Renal cortex interstitium (tissue), 11 donors: ENCODE measurements at regions not wholly inside any gene's neighbourhood (a gene's known extent, or its start where the extent isn't known, plus 50 kb on each side); places are given as distances from the start of the nearest gene placed in this dataset.
"Not testable (repeated sequence)": the region's sequence is repeated elsewhere in the genome, so short reads cannot be mapped to it uniquely, and the experiment has no call there.

Experiments used
- DNase-seq, 11 donors: peaks; one replicate each; pipeline ENCODE4 v3.0.0-alpha.2; 2013; ENCODE audit warnings: low read depth in 9 of 11, low spot score in 4 of 11; ENCODE audit errors: extremely low read depth in 1 of 11

DNA sequence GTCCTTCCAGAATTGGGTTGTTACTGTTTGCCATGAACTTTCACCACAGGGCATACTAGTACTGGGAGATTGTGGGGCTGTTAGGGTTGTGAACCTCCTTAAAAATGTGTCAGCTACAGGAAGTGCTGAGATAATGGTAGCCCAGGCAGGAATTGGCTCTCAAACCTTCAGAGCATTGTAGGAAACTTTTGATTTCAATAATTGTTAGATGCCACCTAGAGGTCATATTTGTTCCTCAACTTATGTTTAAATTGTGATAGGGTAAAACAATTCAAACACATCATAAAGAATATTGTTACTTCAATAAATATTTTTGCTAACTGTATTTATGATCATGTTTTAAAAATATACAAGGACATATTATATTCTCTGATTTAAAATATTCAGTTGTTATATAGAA, 594.6 kb downstream of the ADCYAP1 start:
- DNase-seq, result no peak

GRCh38 chr18:1503847-1504246, 599.2 kb downstream of the ADCYAP1 start:
- DNase-seq, result no peak

DNA sequence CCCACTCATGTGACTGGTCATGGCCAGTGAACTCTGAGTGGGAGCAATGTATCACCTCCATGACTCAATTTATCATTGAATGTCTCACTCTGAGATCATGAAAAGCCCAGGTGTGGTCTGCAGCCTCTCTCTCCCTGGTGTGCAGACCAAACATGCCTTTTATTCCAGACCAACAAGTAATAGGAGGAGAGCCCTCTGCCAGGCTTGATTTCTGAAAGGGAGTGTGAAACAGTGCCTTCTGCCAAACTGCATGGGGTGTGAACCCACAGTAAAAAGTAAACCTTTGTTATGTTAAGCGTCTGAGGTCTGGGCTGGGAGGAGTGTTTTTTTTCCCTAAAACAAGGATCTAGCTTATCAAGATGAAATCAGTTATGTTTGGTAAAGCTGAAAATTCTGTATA, 601.2 kb downstream of the ADCYAP1 start:
- DNase-seq, result no peak

DNA sequence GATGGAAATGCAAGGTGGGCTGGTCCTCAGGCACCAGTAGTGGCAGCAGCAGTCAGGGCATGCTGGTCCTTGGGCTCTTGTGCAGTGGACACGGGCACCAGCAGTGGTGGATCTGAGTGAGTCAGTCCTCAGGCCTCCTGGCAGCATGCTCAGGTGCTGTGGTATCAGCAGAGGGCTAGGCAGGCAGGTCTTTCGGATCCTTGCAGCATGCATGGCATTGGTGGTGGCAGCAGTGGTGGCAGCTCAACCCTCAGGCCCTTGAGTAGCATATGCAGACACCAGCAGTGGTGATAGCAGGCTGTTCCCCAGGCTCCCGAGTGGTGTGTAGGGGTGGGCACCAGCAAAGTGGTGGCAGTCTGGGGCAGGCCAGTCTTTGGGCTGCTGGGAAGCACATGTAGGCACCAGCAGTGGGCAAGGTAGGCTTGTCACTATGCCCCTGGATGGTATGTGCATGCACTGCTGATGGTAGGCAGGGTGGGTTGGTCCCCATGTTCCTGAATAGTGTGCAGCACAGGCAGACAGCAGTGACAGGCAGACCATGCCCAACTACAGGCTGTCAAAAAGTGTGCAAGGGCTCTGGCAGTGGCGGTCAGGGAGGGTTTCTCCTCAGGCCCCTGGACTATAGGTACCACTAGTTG, 606.0 kb downstream of the ADCYAP1 start:
- DNase-seq, result no peak

DNA sequence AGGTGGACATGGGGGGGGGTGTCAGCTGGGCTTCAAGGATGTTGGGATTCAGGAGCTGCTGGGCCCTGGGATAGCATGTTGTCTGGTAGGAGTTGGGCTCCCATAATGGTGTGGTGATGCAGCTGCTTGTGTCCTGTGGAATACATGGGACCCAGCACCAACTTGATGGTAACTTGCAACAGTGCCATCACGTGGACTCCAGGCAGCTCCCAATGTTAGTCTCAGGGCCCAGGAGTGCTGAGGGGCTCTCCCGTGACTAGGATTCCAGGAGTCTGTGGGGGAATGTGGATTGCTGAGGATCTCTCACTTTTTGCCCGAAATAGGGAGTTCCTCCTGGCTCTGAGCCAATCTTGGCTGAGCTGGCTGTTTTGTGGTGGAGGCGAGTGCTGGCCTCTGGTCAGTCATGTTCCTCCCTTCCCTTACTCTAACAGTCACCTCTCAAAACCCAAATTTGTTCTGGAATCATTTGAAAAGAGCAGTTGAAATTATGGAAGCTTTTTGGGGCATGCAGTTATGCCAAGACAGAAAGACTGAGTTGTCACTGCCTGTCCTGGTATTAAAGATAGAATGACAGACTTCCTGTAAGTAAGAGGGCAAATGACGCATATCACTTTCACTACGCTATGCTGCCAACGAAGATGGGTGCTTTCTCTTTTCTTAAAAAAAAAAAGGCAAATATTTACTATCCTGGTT, 607.1 kb downstream of the ADCYAP1 start:
- DNase-seq, result no peak

GRCh38 chr18:1513519-1513918, 608.8 kb downstream of the ADCYAP1 start:
- no peak for DNase-seq

GRCh38 chr18:1521588-1522248, 617.0 kb downstream of the ADCYAP1 start:
- DNase-seq, result not testable (repeated sequence)

DNA sequence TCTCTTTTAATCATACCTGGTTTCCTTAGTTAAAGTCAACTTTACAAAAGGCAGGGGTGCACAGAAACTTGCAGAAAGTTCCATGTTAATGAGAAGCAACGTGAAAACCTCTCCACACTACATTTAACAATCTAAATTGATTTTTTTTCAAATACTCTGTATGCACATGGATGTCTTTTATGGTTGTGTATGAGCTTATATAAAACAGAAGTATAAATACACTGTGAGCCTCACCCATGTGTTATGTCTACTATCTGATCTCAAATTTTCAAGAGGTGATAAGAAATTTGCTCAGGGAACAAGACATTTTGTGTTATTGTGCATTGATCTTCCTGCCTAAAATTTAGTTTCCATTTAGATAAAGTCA, 617.6 kb downstream of the ADCYAP1 start:
- no peak for DNase-seq

DNA sequence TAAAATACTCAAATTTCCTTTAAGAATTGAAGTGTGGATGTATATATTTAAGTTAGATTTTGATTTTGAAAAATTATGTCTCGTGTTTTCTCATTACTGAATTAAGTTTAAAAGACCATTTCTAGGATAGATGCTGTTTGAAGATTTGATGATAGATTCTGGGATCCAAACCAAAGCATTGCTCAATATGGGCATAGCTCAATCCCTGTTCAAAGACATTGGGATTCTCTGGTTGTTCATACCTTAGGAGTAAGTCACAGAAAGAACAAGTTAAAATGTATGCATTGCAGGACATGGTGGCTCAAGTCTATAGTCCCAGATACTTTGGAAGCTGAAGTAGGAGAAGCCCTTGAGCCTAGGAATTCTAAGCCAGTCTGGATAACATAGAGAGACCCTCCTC, 622.3 kb downstream of the ADCYAP1 start:
- no peak for DNase-seq

DNA sequence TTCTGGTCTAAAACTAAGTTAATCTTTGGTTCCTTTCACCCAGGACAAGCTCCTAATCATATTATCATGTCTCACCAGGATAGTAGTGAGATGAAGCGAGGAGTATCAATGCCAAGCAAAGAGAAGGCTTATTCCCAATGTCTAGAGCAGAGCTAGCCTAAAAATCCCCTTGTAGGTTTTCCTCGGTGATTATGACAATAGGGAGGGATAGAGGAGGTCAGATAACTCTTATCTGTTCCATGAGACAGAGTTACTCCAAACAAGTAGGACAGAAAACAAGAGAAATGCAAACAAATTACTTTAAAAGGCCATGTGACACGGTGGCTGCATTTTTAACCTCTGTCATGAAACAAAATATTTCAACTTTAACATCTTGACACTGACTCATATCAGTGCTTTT, 623.1 kb downstream of the ADCYAP1 start:
- no peak for DNase-seq

DNA sequence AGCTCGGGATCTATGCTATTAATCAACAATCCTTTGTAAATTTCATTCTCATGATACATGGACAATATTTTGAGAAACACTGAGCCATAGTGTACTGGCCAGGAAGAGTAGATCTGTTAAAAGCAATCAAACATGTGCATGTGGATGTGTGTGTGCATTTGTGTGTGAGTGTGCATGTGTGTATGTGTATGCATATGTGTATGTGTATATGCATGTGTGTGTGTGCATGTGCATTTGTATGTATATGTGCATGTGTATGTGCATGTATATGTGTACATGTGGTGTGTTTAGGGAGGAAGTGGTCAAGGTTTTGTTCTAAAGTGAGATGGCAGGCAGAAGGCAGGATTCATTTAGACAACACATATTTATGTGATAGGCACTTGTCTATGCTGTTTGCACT, 623.8 kb downstream of the ADCYAP1 start:
- no peak for DNase-seq

DNA sequence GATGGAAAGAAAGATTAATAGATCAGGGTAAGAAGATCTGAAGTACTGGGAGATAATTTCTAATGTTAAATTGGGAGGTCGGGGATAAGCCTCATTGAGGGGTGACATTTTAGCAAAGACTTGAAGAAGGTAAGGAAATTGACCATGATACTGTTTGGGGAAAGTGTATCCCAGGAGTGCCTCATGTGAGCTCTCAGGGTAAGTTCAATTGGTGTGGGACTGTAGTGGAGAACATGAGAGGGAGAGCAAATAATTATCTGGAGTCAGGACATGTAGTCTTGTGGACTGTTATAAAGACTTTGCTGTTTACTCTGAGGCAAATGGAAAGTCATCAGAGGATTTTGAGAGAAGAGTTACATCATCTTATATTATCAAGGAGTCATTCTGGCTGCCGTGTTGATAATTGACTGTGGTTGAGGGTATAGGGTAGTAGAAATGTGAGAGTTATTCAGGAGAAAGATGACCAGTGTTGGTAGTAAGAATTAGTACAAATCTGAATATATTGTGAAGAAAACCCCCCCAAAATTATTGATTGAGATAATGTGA, 624.4 kb downstream of the ADCYAP1 start:
- no peak for DNase-seq

GRCh38 chr18:1530650-1531049, 626.0 kb downstream of the ADCYAP1 start:
- DNase-seq, result no peak

GRCh38 chr18:1539276-1539675, 634.6 kb downstream of the ADCYAP1 start:
- DNase-seq, result no peak

DNA sequence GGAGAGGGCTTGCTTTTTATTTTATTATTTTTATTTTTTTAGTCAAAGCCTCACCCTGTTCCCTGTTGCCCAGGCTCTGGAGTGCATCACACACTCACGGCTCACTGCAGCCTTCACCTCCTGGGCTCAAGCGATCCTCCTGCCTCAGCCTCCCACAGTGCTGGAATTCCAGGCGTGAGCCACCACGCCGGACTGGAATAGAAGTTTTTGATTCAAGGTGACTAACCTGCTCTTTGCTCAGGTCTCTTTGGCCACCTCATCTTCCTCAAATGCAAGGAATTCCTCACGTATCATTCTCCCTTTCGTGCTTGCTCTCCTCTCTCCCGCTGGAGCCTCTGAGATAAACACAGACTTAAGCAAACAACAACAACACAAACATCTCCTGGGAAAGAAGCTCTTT, 636.8 kb downstream of the ADCYAP1 start:
- DNase-seq, result no peak

DNA sequence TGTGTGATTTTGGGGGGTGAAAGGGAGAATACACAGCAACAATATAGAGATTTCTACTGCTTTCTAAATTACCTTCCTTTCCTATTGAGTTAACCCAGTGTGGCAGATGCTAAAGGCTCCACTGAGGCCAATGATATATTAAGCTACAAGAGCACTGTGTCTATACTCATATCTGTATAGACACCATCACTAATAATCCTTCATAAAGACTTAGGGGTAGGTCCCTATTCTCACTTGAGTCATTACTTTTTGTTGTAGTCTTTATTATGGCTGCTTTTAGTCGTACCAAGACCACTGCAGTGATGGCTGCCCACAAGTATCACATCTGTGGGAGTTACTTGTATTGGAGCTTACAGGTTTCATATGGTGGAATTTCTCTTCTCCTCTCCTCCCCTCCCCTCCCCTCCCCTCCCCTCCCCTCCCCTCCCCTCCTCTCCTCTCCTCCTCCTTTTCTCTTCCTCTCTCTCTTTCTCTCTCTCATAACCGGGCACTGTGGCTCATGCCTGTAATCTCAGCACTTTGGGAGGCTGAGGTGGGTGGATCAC, 637.6 kb downstream of the ADCYAP1 start:
- no peak for DNase-seq

- DNase-seq, result no peak
These were observed 639.3 kb downstream of the ADCYAP1 start for GRCh38 chr18:1544016-1544415.

- not testable (repeated sequence) for DNase-seq
These were observed 653.0 kb downstream of the ADCYAP1 start for GRCh38 chr18:1557711-1558110.

GRCh38 chr18:1559563-1559962, 654.9 kb downstream of the ADCYAP1 start:
- peak in 1 of 11 donors; percentile 1 for DNase-seq

GRCh38 chr18:1564793-1565192, 660.1 kb downstream of the ADCYAP1 start:
- no peak for DNase-seq
